SK-MEL-5 (cell line): ENCODE measurements at regions not wholly inside any gene's neighbourhood (a gene's known extent, or its start where the extent isn't known, plus 50 kb on each side); places are given as distances from the start of the nearest gene placed in this dataset.

Source experiments
- DNase-seq: peaks from one replicate; pipeline ENCODE4 v3.0.0-alpha.2; 2016; ENCODE audit warnings: low read depth, low spot score
- in situ Hi-C: cut with HindIII; loops from 2 replicates; pipeline ENCODE4 v1.10.0; 2016; ENCODE audit warnings: low sequenced_read_pairs, high pct_unique_total_duplicates, low pct_unique_long_range_greater_than_20kb

GRCh38 chr3:109532257-109533216 is 195.2 kb upstream of the DPPA4 start:
- DNase-seq = peak; percentile 79
- in situ Hi-C loops = no loop called here

- DNase-seq = no peak
- in situ Hi-C loops = no loop called here
These were observed 208.4 kb upstream of the DPPA4 start for GRCh38 chr3:109545746-109546145.

GRCh38 chr3:109548192-109548938 is 211.0 kb upstream of the DPPA4 start:
- no peak for DNase-seq
- in situ Hi-C loops = no loop called here

- DNase-seq = no peak
- in situ Hi-C loops = no loop called here
These were observed 216.4 kb upstream of the DPPA4 start for GRCh38 chr3:109553591-109554371.

GRCh38 chr3:109559389-109559788 is 222.0 kb upstream of the DPPA4 start:
- no peak for DNase-seq
- in situ Hi-C loops = no loop called here

GRCh38 chr3:109563149-109563548 is 225.8 kb upstream of the DPPA4 start:
- in situ Hi-C loops = no loop called here
- DNase-seq = no peak

- in situ Hi-C loops = no loop called here
- DNase-seq = no peak
These were observed 231.9 kb upstream of the DPPA4 start for GRCh38 chr3:109569135-109569846.

GRCh38 chr3:109570408-109570807 is 233.1 kb upstream of the DPPA4 start:
- no peak for DNase-seq
- in situ Hi-C loops = no loop called here

GRCh38 chr3:109572301-109572700 is 235.0 kb upstream of the DPPA4 start:
- in situ Hi-C loops = no loop called here

GRCh38 chr3:109596991-109597390 is 259.6 kb upstream of the DPPA4 start:
- no peak for DNase-seq
- in situ Hi-C loops = no loop called here

More at GRCh38 chr3:109572301-109572700, 235.0 kb upstream of the DPPA4 start:
- DNase-seq = no peak

- no peak for DNase-seq
- in situ Hi-C loops = no loop called here
These were observed 260.1 kb upstream of the DPPA4 start for GRCh38 chr3:109597444-109597843.

GRCh38 chr3:109607897-109608296 is 270.6 kb upstream of the DPPA4 start:
- DNase-seq = no peak
- in situ Hi-C loops = no loop called here

- in situ Hi-C loops = no loop called here
- no peak for DNase-seq
These were observed 271.2 kb upstream of the DPPA4 start for GRCh38 chr3:109608574-109608973.

- DNase-seq = no peak
- in situ Hi-C loops = no loop called here
These were observed 281.5 kb upstream of the DPPA4 start for GRCh38 chr3:109618766-109619378.

GRCh38 chr3:109631897-109632296 is 294.6 kb upstream of the DPPA4 start:
- DNase-seq = no peak
- in situ Hi-C loops = no loop called here

GRCh38 chr3:109640146-109640652 is 302.9 kb upstream of the DPPA4 start:
- in situ Hi-C loops = no loop called here
- DNase-seq = no peak

- DNase-seq = no peak
- in situ Hi-C loops = no loop called here
These were observed 304.7 kb upstream of the DPPA4 start for GRCh38 chr3:109642025-109642424.
